Colonic mucosa (tissue), 4 donors: ENCODE measurements at regions not wholly inside any gene's neighbourhood (a gene's known extent, or its start where the extent isn't known, plus 50 kb on each side); places are given as distances from the start of the nearest gene placed in this dataset.

ENCODE experiments used
- DNase-seq: peaks from one replicate; pipeline ENCODE4 v3.0.0-alpha.2; 2020
- H3K27ac ChIP-seq: fragments of 200-600 bp; one replicate; pipeline ENCODE4 v1.8.0; 2021
- H3K27me3 ChIP-seq: fragments of 200-600 bp; one replicate; pipeline ENCODE4 v1.8.0; 2021
- H3K36me3 ChIP-seq: fragments of 200-600 bp; one replicate; pipeline ENCODE4 v1.8.0; 2021
- H3K4me1 ChIP-seq: fragments of 200-600 bp; one replicate; pipeline ENCODE4 v1.8.0; 2021; ENCODE audit warnings: mild to moderate bottlenecking
- H3K4me3 ChIP-seq: fragments of 200-600 bp; one replicate; pipeline ENCODE4 v1.8.0; 2021
- H3K9ac ChIP-seq, 2 donors: one replicate each; pipeline ENCODE4 v1.7.0; 2013; ENCODE audit warnings: control low read depth in 2 of 2, low read depth in 2 of 2, low read length in 2 of 2
- H3K9me3 ChIP-seq: fragments of 200-600 bp; one replicate; pipeline ENCODE4 v1.8.0; 2021
- CTCF ChIP-seq: fragments of 200-600 bp; IDR thresholded peaks from one replicate; pipeline ENCODE4 v1.8.0; 2022; ENCODE audit warnings: antibody characterized with exemption, mild to moderate bottlenecking
- intact Hi-C: fragments of 100-400 bp; cut with DNase I; formaldehyde crosslinking; loops from one replicate; pipeline ENCODE4 v1.14.1; 2022
- donor health status: healthy.
- donor health status: DM: no; HTN: no; CAD: no.
- donor health status: DM: no; HTN: no; CAD: no.

DNA sequence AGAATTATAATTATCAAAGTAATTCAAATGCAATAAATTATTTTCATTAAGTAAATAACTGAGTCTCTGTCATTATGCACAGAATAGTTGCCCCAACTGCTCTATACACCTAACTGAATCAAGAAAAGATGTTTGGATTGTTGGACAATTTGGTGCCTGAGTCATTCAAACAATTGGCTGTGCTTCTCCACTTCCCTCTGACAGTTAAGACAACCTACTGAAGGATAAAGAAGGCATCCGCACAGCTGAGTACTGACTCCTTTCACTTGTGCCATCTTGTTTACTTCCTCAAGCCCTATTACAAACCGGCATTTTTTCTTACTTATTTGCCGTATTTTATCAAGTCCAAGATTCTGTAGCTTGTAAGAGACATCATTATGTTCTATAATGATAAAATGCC is 110.6 kb upstream of the C1QTNF7 start:
- H3K4me1 ChIP-seq = no peaks in the 10 kb centered on the region
- H3K9ac ChIP-seq = no peak overlapping the region
- no peak for DNase-seq
- H3K36me3 ChIP-seq = no peaks in the 10 kb centered on the region
- intact Hi-C loops = no loop called here
- no peak overlapping the region for H3K4me3 ChIP-seq
- TF ChIP-seq CTCF = no peak
- no peaks in the 10 kb centered on the region for H3K9me3 ChIP-seq
- no peaks in the 10 kb centered on the region for H3K27me3 ChIP-seq
- H3K27ac ChIP-seq = no peak overlapping the region

DNA sequence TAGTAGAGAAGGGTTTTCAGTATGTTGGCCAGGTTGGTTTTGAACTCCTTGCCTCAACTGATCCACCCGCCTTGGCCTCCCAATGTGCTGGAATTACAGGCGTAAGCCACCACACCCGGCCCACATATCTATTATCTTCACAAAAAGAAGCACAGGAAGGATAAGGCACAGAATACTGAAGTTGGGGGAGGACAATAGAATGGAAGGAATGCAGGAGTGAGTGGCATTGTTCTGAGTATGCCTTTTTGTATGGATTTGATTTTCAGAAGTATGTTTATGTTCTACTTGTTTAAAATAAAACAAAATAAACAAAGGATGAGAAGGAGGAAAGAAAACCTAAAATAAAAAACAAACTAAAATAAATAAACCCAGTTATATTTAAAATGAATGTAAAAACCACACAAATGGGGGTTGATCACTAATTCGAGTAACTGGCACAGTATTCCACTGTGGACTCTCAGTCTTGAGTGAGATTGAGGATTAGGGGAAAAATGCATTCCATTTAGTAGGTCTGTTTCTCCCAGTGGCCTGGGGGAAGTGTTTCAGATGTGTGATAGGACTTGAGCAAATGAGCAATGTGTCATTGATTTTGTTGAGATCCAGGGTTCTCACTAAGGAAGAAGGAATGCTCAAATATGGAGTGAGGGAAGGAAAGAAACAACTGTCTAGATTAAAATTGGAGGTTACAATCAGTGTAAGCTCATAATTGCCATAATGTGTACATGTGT is 109.0 kb upstream of the C1QTNF7 start:
- DNase-seq = no peak
- no peak for TF ChIP-seq CTCF
- Histone ChIP-seq H3K4me3 (no peak overlapping the region), H3K9ac (no peak overlapping the region), H3K9me3 (no peaks in the 10 kb centered on the region), H3K27me3 (no peaks in the 10 kb centered on the region), H3K36me3 (no peaks in the 10 kb centered on the region), H3K27ac (no peak overlapping the region), H3K4me1 (no peaks in the 10 kb centered on the region)
- intact Hi-C loops = no loop called here

DNA sequence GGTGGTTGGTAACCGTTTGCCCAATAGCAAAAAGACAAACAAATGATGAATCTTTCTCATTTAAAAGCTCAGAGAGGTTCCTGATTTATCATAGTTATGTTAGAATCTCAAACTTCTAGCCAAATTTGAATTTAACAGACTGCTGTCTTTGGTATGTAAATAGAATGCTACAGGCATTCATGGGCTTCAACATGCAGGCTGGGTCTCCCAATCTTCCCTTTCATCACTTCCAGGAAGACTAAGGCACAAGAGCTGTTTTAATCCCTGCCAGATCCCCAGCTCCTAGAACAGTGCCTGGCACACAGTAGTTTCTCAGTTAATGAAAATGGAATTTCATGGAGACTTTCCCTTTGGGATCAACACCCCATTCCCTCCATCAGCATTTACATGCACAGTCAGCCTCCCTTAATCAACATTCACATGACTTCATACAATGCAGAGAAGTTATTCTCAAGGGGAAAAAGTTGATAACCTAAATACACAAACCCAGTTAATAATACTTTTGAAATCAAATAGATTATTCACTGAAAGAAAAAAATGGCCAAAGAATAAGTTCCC is 107.6 kb upstream of the C1QTNF7 start:
- no peaks in the 10 kb centered on the region for H3K9me3 ChIP-seq
- TF ChIP-seq CTCF = no peak
- H3K27me3 ChIP-seq = no peaks in the 10 kb centered on the region
- DNase-seq = no peak
- no peak overlapping the region for H3K4me3 ChIP-seq
- H3K27ac ChIP-seq = no peak overlapping the region
- no peaks in the 10 kb centered on the region for H3K36me3 ChIP-seq
- no peaks in the 10 kb centered on the region for H3K4me1 ChIP-seq
- intact Hi-C loops = no loop called here
- H3K9ac ChIP-seq = no peak overlapping the region

DNA sequence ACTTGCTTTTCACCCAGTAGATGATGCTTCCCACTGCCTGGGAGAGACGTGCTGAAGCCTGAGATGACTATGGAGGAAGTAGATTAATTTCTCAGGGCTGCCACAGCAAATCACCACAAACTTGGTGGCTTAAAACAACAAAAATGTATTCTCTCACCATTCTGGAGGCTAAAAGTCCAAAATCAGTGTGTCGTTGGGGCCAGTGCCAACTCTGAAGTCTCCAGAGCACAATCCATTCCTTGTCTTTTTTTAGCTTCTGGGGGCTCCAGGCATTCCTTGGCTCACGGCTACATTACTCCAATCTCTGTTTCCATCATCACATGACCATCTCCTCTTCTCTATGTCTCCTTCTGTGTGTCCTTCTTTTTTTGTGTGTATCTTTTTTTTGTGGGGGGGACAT is 105.8 kb upstream of the C1QTNF7 start:
- H3K36me3 ChIP-seq = no peaks in the 10 kb centered on the region
- no peaks in the 10 kb centered on the region for H3K4me1 ChIP-seq
- H3K9ac ChIP-seq = no peak overlapping the region
- no peaks in the 10 kb centered on the region for H3K27me3 ChIP-seq
- no peak for TF ChIP-seq CTCF
- no peaks in the 10 kb centered on the region for H3K9me3 ChIP-seq
- no peak for DNase-seq
- intact Hi-C loops = no loop called here
- no peak overlapping the region for H3K27ac ChIP-seq
- H3K4me3 ChIP-seq = no peak overlapping the region

DNA sequence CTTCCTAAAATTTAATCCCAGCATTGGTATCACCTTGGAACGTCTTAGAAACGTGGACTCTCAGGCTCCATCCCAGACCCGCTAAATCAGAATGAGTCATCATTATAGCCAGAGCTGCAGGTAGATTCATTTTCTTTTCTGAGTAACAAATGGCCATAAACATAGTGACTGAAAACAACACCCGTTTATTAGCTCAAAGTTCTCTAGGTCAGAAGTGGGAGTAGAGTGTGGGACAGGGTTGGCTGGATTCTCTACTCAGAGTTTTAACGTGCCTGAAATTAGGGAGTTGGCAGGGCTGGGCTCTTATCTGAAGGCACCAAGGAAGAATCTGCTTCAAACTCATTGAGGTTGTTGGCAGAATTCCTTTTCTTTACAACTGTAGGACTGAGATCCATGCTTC is 101.8 kb upstream of the C1QTNF7 start:
- DNase-seq = no peak
- H3K27me3 ChIP-seq = no peaks in the 10 kb centered on the region
- H3K9ac ChIP-seq = no peak overlapping the region
- no peak for TF ChIP-seq CTCF
- no peak overlapping the region for H3K4me3 ChIP-seq
- H3K4me1 ChIP-seq = no peaks in the 10 kb centered on the region
- intact Hi-C loops = no loop called here
- no peaks in the 10 kb centered on the region for H3K36me3 ChIP-seq
- no peaks in the 10 kb centered on the region for H3K9me3 ChIP-seq
- H3K27ac ChIP-seq = no peak overlapping the region
